PC-3 (cell line): ENCODE measurements at regions not wholly inside any gene's neighbourhood (a gene's known extent, or its start where the extent isn't known, plus 50 kb on each side); places are given as distances from the start of the nearest gene placed in this dataset.

Experiments
- CTCF ChIP-seq: fragments of 300-600 bp; sonication (generic); conservative IDR thresholded peaks from 2 replicates; pipeline ENCODE4 v1.5.1; 2017; ENCODE audit warnings: antibody characterized with exemption, low read depth, mild to moderate bottlenecking, low read length
- EZH2 ChIP-seq: fragments of 300-600 bp; sonication (generic); IDR thresholded peaks from one replicate; pipeline ENCODE4 v1.6.1; 2017; ENCODE audit warnings: antibody characterized with exemption, mild to moderate bottlenecking, low read length; ENCODE audit not compliant: unreplicated experiment
- EZH2phosphoT487 ChIP-seq: fragments of 300-600 bp; sonication (generic); IDR thresholded peaks from 2 replicates; pipeline ENCODE4 v1.6.1; 2018; ENCODE audit warnings: mild to moderate bottlenecking, antibody characterized with exemption, low read length, borderline replicate concordance

- TF ChIP-seq EZH2 (no peak), CTCF (no peak), EZH2phosphoT487 (no peak)
Observed at GRCh38 chr1:79716447-79716846, 709.9 kb upstream of the ADGRL4 start.
